Activated CD8-positive, alpha-beta memory T cell treated with anti-CD3 and anti-CD28 coated beads, Interleukin-2, amount 50 U/mL, for 24 hours (primary cell): ENCODE measurements at regions not wholly inside any gene's neighbourhood (a gene's known extent, or its start where the extent isn't known, plus 50 kb on each side); places are given as distances from the start of the nearest gene placed in this dataset.

Source experiments
- DNase-seq: peaks from one replicate; pipeline ENCODE4 v3.0.0-alpha.2; 2020; ENCODE audit errors: extremely low read depth

DNA sequence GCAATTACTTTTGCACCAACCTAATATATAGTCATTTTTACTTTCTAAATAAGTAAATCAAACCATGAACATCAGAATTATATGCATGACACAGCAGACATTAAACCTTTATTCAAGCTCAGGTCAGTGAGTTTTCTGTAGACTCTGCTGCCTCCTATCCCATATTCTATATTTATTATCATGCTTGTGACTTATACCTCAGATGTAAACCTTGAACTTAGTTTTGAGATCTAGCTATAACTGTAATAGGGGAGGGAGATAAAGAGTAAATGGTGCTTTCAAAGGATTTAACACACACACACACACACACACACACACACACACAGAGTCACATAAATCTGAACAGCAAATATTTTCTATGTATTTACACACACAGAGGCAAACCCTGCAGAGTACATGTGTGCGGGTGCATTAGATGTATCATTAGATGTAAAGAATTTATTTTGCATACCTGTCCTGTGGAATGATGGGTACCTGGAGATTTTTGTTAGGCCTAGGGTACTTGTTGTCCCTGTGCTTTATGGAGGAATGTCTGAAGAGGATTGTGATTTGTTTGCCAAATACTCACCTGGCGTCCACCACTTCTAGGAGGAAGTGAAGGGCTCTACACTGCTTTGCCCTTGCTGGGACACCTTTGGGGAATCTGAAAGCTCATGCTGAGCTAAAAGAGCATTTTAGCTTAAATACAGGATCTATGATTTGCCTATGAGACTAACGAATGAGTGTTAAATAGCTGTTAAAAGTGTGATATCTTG, 521.9 kb downstream of the KLF5 start:
- no peak for DNase-seq

DNA sequence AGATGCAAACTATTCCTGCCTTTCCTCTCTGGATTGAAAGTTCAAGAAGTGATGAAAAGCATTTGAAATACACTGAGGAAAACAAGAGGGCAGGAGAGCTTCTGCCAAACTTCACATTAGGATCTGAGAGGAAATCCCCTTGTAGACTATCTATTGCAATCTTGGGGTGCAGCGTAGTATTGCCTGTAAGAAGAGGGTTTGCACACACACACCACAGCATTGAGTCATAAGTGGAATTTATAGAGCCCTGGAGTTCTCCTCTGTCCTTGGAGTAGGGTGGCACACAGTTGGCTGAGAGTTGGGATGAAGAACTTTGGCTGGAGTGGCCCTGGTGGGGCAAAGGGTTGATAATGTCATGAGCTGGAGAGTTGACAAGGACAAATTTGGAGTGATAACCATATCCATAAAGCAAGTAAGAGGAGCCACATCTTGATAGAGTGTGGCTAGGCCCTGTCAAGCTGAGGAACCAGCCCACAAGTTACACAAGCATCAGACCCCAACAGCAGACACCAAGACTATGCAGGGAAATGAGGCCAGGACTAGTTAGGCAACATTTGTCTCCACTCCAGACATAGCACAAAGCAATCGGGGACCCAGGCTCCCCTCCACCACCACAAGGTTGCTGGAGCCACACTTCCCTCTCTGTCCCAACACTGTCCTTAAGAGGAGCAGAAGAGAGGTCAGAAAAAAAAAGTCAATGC, 520.9 kb downstream of the KLF5 start:
- DNase-seq = no peak

DNA sequence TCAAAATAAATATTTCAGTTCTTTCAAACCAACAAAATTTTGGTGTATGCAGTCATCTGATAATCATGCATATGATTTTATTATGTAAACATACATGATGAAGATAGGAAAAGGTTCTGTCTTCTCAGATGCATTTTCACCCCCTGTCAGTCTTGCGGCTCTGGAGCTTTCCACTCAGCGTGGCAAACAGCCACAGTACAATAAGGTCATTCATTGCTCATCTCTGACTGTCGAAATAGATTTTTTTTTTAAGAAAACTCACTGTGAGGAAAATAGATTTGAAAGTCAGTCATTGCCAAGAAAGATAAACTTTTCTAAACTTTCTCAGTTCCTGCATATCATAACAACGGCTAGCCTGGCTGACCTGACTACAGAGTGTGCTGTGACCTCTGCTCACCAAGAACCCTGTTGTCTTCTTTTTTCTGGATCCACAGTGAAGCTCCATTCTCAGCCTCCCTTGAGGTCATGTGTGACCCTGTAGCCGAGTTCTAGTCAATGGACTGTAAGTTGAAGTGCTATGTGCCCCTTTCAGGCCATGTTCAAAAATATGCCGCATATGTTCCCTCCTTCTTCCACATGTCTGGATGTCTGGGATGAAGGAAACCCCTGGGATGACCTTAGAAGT, 519.6 kb downstream of the KLF5 start:
- DNase-seq = no peak

DNA sequence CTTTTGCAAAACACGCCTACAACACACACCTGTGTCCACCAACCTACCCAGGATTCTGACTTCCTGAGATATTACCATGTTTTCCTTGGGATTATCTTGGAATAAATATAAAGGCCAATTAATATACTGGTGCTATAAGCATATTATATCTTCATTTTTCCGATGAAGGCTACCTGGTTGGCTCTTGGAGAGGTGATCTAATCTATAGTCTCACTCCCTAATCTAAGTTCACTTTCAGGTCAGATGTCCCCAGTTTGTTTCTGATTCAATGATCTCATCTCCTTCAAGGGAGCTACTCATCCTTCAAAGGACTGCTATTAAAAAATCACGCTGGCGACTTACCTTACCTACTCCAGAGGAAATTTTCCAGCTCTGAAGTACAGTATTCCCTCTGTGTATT, 517.5 kb downstream of the KLF5 start:
- DNase-seq = no peak

DNA sequence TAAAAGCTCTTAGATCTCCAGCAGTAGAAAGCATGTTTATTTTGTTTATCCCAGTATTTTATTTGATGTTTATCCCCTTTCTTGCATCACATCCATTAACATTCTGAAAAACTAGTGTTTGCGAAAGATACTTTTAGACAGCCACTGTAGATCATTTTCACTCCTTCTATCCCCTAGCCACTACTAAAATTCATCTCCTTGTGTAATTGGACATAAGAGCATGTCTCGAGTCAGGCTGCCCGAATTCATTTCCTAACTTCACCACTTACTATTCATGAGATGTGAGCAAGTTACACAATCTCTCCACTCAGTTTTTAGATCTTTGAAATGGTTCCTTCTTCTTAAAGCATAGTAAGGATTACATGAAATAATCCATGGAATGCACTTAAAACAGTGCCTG, 514.0 kb downstream of the KLF5 start:
- no peak for DNase-seq

DNA sequence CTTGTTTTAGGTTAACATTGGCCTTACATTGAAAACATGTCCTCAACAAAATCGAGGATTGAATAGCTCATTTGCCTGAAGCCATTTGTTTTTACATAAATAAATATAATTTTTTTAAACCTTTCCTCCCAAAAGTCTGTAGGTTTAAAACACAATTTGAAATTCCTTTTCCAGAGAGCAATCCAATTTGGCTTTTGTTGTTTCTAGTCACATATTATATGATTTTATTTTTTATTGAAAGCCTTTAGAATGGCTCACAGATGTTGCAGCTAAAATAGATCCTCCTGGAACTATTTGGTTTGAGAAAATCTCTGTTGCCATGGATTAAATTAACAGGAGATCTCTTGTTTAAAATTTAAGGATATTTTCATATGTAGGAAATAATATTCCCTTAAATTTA, 512.6 kb downstream of the KLF5 start:
- DNase-seq = no peak

DNA sequence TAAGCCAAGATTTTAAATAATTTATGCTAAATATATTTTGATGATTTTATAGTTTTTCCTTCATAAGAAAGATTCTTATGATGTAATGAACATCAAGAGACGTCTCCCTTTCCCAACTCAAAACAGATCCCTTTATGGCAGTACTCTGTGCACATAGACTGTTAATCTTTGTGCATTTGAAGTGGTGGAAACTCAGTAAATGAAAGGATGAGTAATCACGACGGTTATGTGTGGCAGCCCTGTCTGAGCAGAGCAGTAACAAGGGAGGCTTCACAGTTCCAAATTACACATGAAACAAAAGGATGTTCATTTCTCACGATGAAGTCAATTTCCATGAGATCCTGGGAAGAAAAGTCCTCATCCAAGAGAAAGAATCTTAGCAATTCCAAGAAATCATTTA, 498.1 kb downstream of the KLF5 start:
- no peak for DNase-seq

DNA sequence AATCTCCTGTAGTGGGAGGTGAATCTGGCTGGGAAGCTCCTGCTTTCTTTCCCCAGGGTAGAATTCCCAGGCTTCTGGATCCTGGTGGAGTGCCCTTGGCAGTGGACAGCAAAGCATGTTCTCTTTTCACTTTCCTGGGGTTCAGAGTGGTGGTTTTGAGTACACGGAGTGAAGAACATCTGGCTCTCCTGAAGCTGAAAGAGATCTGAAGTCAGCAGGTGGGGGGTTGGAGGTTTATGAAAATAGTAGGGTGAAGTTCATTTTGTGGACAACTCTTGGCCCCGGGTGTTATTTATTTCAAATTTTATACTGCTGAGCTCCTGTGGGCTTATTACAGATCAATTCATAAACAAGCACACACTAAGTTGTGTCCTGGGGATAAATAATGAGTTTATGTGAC, 497.3 kb downstream of the KLF5 start:
- DNase-seq = no peak

DNA sequence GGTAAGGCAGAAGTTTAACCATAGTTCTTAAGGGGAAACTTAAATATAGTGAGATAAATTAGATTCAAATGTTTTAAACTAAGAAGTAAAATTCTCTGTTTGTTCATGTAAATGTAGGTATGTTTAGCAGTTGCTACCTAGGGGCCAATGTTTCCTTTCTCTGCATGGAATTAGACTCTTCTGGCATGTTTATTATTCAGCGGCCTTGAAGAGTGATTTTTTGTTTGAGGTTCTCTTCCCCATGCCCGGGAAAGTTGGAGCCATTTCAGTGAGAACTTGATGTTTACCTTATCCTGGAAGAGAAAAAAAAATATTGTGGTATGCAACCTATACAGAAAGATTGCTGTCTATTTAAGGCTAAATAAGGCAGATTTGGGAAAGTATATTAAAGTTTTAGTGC, 492.9 kb downstream of the KLF5 start:
- DNase-seq = no peak

DNA sequence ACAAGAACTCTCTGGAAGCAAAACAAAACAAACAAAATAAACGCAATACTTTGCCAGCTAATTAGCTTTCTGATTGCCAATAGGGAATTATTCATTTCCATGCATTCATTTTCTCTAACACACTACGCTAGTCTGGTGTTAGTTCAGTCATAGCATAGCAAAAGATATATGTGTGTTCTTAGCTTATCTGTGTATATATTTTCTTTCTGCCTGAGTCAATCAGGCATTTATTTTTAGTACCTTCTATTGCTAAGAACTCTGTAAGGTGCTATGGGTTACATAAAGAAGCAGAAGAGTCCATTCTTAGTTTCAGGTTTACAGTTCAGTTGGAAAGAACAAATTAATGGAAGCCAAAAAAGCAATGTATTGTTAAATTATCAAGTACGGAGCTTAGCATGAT, 490.9 kb downstream of the KLF5 start:
- no peak for DNase-seq

DNA sequence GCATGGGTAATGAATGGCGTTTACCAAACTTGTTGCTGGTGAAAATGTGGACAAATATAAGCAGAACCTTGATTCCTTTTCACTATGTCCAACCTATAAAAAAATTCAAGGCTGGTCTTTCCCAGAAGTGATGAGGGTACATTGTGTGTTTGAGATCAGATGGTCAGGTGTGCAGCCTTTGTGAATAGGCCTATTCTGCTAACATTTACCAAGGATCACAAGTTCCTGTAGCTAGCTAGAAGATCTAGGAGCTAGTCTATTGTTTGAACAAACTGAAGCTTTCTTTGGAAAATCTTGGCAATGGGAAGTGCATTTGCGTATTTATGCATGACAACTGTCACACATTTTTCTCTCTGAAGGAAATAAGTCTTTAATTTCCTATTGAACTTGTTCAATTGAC, 489.6 kb downstream of the KLF5 start:
- DNase-seq = no peak

DNA sequence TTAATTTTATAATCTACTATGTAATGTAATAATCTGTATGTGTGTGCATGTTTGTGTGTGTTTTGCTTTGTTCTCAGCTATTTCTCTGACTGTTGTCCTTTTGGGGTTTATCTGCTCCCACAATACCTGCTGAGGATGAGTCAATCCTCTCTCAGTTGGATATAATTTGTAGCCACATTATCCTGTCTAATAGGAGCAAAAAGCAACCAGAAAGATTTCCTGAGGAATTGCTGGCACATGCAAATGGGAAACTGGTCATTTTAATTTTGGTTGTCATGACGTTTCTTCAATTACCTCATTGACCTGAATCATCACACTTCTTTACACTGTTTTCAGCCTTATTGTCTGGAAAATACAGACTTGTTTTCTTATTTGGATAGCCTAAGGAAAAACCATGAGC, 488.4 kb downstream of the KLF5 start:
- no peak for DNase-seq

DNA sequence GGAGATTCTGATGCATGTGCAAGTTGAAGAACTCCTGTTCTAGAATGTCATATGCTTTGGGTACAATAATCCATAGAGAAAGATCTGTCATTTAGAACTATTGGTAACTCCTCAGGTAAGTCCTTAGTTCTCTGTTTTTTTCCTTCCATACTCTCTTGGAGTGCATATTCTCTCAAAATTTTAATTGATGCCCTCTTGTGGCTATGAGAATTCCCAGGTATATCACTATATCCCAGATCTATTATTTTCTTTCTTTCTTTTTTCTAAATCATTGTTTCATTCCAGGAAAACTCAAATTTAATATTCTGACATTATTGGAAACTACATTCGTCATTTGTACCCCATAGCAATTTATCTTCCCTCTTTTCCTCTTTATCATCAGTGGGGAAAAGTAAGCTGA, 485.4 kb downstream of the KLF5 start:
- no peak for DNase-seq

DNA sequence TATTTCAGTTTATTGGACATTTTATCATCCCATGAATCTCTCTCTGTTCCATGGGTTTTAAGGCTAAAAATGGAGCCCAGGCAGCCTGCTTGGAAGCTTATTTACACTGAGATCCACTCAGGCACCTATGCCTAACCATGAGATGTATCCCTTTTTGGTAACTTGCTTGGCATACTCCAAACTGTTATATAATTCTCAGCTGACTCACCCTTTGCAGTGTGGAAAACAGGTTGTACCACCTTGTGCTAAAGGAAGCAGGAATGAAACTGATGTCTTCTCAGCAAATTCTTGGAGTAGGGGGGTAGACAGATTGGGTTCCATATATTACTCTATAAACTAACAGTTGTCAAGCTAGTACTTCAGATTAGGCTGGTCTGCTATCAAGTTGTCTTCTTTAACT, 483.6 kb downstream of the KLF5 start:
- DNase-seq = no peak

DNA sequence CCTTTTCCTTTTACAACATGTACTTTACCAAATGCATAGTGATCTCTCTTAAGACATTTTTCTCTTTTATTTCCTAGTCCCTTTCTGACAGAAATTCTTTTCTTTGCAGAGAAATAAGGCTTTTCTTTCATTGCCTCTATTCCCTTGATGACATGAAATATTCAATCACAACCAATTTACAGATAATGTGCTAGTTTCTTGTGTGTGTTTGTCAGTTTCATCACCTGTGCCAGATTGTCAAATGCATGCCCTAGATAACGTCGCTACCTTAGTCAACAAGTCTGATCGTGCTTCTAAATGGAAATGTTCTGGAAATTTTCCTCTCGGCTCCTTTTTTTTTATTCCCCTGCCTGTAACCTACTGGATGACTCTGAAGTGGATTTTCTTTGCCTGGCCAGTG, 478.1 kb downstream of the KLF5 start:
- no peak for DNase-seq

DNA sequence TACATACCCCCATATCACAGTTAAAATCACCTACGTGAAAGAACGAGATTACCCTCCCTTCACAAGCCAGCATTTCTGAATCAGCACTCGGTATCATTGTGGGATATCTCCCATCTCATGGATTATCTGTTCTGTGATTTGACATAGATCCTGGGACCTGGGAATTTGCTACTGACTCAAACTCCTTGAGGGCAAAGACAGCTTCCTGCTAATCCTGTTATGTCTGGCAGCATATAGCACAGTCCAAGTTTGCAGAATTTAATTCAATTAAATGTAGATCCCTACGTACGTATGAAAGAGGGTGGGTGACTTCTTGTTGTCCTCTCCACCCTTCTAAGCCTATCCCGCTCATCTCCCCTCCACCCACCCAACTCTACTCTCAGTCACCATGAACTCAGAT, 476.5 kb downstream of the KLF5 start:
- no peak for DNase-seq

DNA sequence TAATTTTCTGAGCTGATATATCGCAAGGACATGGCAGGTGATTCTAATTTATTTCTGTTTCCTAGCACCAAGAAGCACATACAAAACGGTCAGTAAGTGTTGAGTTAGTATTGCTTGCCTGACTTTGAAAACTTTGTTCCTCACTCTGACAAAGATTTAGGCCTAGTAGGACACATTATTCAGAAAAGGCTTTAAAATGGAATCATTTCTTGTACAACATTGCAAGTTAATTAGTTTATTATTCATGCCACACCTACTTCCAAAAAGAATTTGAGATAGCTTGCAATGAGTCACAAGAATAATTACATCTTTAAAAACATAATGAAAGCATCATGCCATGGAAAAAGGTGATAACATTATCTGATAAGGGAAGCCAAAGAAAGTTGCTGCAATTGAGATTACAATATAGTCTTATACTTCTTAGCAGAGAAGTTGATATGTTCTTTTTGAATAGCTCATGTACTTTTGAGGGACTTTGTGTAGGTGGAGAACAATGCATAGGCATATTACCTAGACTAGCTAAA, 474.2 kb downstream of the KLF5 start:
- DNase-seq = no peak

DNA sequence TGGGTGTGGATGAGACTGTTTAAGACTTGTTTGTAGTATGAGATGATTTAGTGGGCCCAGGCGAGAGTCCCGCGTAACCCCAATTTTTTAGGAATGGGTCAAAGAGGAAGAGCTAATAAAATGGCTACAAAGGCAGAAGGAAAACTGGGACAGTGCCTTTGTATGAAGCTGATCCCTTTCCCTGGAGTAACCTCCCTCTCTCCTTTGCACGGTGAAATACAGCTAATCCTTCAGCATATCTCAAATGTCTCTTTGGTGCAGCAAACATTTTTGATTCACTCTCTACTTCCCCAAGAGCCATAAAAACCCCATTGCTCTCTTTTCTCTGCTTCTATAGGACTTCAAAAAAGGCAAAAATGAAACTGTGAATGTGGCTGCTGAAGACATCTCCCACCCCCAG, 473.8 kb downstream of the KLF5 start:
- DNase-seq = no peak

DNA sequence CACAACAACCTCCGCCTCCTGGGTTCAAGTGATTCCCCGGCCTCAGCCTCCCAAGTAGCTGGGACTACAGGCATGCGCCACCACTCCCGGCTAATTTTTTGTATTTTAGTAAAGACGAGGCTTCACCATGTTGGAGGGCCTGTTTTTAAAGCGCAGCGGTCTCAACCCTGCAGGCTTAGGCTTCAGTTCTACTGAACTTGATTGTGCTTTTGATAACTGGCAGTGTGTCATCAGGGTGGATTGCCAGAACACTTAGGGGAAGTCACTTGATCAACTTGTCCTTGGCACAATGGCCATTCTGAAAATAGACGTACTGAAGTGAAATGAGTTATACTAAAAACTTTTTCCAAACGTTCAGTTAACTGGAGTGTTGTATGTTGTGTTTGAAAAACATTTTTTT, 472.2 kb downstream of the KLF5 start:
- DNase-seq = no peak

DNA sequence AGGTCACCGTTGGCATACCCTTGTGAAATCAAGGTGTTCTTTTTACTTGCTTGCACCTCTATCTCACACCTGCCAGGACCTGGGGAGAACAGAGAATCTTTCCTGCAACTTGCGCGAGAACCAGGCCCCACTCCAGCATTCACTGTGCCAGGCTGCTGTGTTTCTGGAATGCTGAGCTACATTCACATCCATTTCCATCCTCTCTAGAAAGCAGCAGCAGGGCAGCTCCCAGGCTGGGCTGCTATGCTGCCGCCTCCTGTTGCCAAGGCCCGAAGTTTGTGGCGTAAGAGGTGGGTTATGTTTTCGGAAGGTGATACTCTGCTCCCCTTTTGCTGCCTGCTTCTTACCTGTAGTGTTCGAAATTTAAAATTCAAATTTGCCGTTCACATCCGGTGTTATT, 464.1 kb downstream of the KLF5 start:
- DNase-seq = no peak

DNA sequence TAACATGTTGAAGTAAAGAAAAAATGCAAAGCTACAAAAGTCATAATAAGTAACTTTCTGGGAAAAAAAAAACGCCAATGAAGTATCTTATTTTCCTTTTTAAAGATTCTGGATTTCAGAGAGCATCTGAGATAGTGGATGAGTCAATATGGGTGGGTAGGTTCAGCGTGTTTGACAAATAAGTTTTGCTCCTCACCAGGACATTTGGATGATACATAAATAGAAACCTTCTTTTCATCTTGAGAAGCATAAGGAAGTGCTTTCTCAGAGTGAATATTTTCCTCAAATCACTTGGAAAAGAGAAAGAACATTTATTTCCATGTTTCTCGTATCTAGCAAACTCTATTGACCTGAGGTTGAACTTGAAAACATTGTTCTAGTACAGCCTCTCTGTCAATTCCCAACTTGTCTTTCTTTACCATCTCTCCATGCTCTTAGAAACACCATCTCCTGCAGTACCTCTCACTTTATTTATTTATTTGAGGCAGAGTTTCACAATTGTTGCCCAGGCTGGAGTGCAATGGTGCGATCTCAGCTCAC, 463.2 kb downstream of the KLF5 start:
- no peak for DNase-seq

DNA sequence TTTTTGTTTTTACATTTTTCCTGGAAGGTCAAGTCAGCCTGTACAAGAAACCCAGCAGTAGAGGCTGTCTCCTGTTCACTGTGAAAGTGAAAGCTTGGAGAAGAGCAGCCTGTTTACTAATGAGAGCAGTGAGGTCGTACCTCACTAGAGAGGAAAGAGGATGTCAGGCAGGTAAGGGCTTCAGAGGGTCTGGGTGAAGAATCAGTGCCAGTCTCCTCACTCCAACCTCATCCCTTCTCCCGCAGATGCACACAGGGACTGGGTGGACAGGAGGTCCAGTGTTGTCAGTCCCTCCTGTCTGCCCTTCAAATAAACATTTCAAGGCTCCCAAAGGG, 462.5 kb downstream of the KLF5 start:
- DNase-seq = no peak
